Breast epithelium (tissue), 3 donors: ENCODE measurements at regions not wholly inside any gene's neighbourhood (a gene's known extent, or its start where the extent isn't known, plus 50 kb on each side); places are given as distances from the start of the nearest gene placed in this dataset.

Experiments used
- POLR2A ChIP-seq: fragments of 450-650 bp; IDR thresholded peaks from one replicate; pipeline ENCODE4 v1.6.1; 2016; ENCODE audit warnings: antibody characterized with exemption, mild to moderate bottlenecking, moderate library complexity
- TF ChIP-seq, protein P1 (sequence below), 3 donors: fragments of 450-650 bp; IDR thresholded peaks; one replicate each; pipeline ENCODE4 v1.5.1; 2016 to 2017; ENCODE audit warnings: antibody characterized with exemption in 3 of 3, mild to moderate bottlenecking in 3 of 3, moderate library complexity in 3 of 3

- TF ChIP-seq, protein P1, sequence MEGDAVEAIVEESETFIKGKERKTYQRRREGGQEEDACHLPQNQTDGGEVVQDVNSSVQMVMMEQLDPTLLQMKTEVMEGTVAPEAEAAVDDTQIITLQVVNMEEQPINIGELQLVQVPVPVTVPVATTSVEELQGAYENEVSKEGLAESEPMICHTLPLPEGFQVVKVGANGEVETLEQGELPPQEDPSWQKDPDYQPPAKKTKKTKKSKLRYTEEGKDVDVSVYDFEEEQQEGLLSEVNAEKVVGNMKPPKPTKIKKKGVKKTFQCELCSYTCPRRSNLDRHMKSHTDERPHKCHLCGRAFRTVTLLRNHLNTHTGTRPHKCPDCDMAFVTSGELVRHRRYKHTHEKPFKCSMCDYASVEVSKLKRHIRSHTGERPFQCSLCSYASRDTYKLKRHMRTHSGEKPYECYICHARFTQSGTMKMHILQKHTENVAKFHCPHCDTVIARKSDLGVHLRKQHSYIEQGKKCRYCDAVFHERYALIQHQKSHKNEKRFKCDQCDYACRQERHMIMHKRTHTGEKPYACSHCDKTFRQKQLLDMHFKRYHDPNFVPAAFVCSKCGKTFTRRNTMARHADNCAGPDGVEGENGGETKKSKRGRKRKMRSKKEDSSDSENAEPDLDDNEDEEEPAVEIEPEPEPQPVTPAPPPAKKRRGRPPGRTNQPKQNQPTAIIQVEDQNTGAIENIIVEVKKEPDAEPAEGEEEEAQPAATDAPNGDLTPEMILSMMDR (IDR thresholded peaks at IDR 0.05): no peak
- TF ChIP-seq POLR2A: no peak
Observed at GRCh38 chr16:58820411-58820810, 86.3 kb upstream of the GOT2 start.
